ENCODE measurements at regions not wholly inside any gene's neighbourhood (a gene's known extent, or its start where the extent isn't known, plus 50 kb on each side); places are given as distances from the start of the nearest gene placed in this dataset.

DNA sequence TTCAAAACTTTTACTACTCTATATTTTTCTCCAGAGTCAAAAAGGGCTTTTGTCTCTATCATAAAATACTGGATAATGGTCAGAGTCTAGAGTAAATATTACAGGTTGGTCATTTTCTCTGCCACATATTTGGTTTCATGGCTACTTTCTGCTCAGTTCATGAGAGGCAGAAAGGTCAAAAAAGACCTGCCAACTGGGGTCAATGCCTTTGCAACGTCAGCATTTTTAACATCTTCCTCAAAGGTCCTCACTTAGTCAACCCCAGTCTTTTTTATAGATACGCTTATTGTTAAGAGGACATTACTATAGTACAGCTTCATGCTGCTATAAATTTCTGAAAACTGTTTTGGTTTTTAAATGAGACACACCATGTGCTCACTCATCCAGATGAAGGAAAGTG is 312.1 kb upstream of the ARHGEF26 start:
- H3K36me3 ChIP-seq (replicated peaks in 1 of 2; ENCODE audit: control extremely low read depth in 1 of 2, control insufficient read depth in 1 of 2, extremely low read depth in 1 of 2, insufficient read depth in 2 of 2, low read length in 1 of 2): no peaks in the 10 kb centered on the region
- H4K20me1 ChIP-seq (ENCODE audit: control insufficient read depth, insufficient read depth, low read length, poor library complexity, severe bottlenecking): no peaks in the 10 kb centered on the region
- Mint-ChIP-seq H3K9me3 (ENCODE audit: insufficient read depth) (no peaks in the 10 kb centered on the region), H3K27me3 (no peaks in the 10 kb centered on the region), H3K4me3 (no peak overlapping the region), H3K4me1 (no peaks in the 10 kb centered on the region), H3K27ac (no peak overlapping the region)
- no peak overlapping the region for H3K4me2 ChIP-seq (replicated peaks; ENCODE audit: low read depth, low read length, poor library complexity, severe bottlenecking)
- H3K27ac ChIP-seq (ENCODE audit: low read length in 2 of 2): no peak overlapping the region
- no peaks in the 10 kb centered on the region for H3K27me3 ChIP-seq (replicated peaks in 1 of 4; ENCODE audit: control extremely low read depth in 1 of 4, control insufficient read depth in 3 of 4, insufficient read depth in 4 of 4, low read length in 3 of 4)
- no peak for DNase-seq
- intact Hi-C loops (cut with micrococcal nuclease): no loop called here
- no peak overlapping the region for H2AFZ ChIP-seq (ENCODE audit: insufficient read depth, low read depth, low read length, poor library complexity, severe bottlenecking)
- H3K79me2 ChIP-seq (ENCODE audit: control insufficient read depth, insufficient read depth, low read length): no peaks in the 10 kb centered on the region
- no peak for ATAC-seq (ENCODE audit: low read depth)
- CTCF ChIA-PET: no interaction called here
- H3K9me3 ChIP-seq (ENCODE audit: control extremely low read depth in 1 of 3, control insufficient read depth in 2 of 3, insufficient read depth in 1 of 3, low read length in 2 of 3): no peaks in the 10 kb centered on the region
- no peak overlapping the region for H3K4me3 ChIP-seq (ENCODE audit: control extremely low read depth in 1 of 5, extremely low read depth in 1 of 5, insufficient read depth in 1 of 5, low read depth in 2 of 5, low read length in 4 of 5)
- POLR2A ChIA-PET: no interaction called here
- no CpG with 5 or more reads among the region's 2 CpGs for WGBS (ENCODE audit: insufficient coverage)
- H3K9ac ChIP-seq (ENCODE audit: low read length): no peak overlapping the region
- no peak for TF ChIP-seq EZH2 (IDR thresholded peaks at IDR 0.05; ENCODE audit: borderline replicate concordance, insufficient read depth, low read depth, low read length, poor library complexity, severe bottlenecking)
- TF ChIP-seq, protein P1, sequence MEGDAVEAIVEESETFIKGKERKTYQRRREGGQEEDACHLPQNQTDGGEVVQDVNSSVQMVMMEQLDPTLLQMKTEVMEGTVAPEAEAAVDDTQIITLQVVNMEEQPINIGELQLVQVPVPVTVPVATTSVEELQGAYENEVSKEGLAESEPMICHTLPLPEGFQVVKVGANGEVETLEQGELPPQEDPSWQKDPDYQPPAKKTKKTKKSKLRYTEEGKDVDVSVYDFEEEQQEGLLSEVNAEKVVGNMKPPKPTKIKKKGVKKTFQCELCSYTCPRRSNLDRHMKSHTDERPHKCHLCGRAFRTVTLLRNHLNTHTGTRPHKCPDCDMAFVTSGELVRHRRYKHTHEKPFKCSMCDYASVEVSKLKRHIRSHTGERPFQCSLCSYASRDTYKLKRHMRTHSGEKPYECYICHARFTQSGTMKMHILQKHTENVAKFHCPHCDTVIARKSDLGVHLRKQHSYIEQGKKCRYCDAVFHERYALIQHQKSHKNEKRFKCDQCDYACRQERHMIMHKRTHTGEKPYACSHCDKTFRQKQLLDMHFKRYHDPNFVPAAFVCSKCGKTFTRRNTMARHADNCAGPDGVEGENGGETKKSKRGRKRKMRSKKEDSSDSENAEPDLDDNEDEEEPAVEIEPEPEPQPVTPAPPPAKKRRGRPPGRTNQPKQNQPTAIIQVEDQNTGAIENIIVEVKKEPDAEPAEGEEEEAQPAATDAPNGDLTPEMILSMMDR (IDR thresholded peaks at IDR 0.05): no peak
- H3K4me1 ChIP-seq (ENCODE audit: control insufficient read depth in 2 of 2, insufficient read depth in 2 of 2, low read length in 2 of 2): no peaks in the 10 kb centered on the region

GRCh38 chr3:153818338-153818737 is 302.9 kb upstream of the ARHGEF26 start:
- no peak overlapping the region for H2AFZ ChIP-seq (ENCODE audit: insufficient read depth, low read depth, low read length, poor library complexity, severe bottlenecking)
- no peaks in the 10 kb centered on the region for H4K20me1 ChIP-seq (ENCODE audit: control insufficient read depth, insufficient read depth, low read length, poor library complexity, severe bottlenecking)
- H3K4me2 ChIP-seq (replicated peaks; ENCODE audit: low read depth, low read length, poor library complexity, severe bottlenecking): no peak overlapping the region
- no peaks in the 10 kb centered on the region for H3K79me2 ChIP-seq (ENCODE audit: control insufficient read depth, insufficient read depth, low read length)
- DNase-seq: no peak
- H3K9ac ChIP-seq (ENCODE audit: low read length): no peak overlapping the region
- H3K27me3 ChIP-seq (replicated peaks in 1 of 4; ENCODE audit: control extremely low read depth in 1 of 4, control insufficient read depth in 3 of 4, insufficient read depth in 4 of 4, low read length in 3 of 4): no peaks in the 10 kb centered on the region
- H3K4me1 Mint-ChIP-seq: no peaks in the 10 kb centered on the region
- H3K27me3 Mint-ChIP-seq: no peaks in the 10 kb centered on the region
- no peak overlapping the region for H3K4me3 ChIP-seq (ENCODE audit: control extremely low read depth in 1 of 5, extremely low read depth in 1 of 5, insufficient read depth in 1 of 5, low read depth in 2 of 5, low read length in 4 of 5)
- H3K36me3 ChIP-seq (replicated peaks in 1 of 2; ENCODE audit: control extremely low read depth in 1 of 2, control insufficient read depth in 1 of 2, extremely low read depth in 1 of 2, insufficient read depth in 2 of 2, low read length in 1 of 2): no peaks in the 10 kb centered on the region
- H3K27ac ChIP-seq (ENCODE audit: low read length in 2 of 2): no peak overlapping the region
- CTCF ChIA-PET: no interaction called here
- no peak for ATAC-seq (ENCODE audit: low read depth)
- no peak overlapping the region for H3K4me3 Mint-ChIP-seq
- intact Hi-C loops (cut with micrococcal nuclease): no loop called here
- no peak overlapping the region for H3K27ac Mint-ChIP-seq
- TF ChIP-seq EZH2 (IDR thresholded peaks at IDR 0.05; ENCODE audit: borderline replicate concordance, insufficient read depth, low read depth, low read length, poor library complexity, severe bottlenecking): no peak
- TF ChIP-seq, protein P1 (IDR thresholded peaks at IDR 0.05): no peak
- H3K9me3 ChIP-seq (ENCODE audit: control extremely low read depth in 1 of 3, control insufficient read depth in 2 of 3, insufficient read depth in 1 of 3, low read length in 2 of 3): no peaks in the 10 kb centered on the region
- H3K4me1 ChIP-seq (ENCODE audit: control insufficient read depth in 2 of 2, insufficient read depth in 2 of 2, low read length in 2 of 2): no peaks in the 10 kb centered on the region
- POLR2A ChIA-PET: no interaction called here
- H3K9me3 Mint-ChIP-seq (ENCODE audit: insufficient read depth): no peaks in the 10 kb centered on the region
